WTC11 (cell line): ENCODE measurements at regions not wholly inside any gene's neighbourhood (a gene's known extent, or its start where the extent isn't known, plus 50 kb on each side); places are given as distances from the start of the nearest gene placed in this dataset.

ENCODE experiments used
- ATAC-seq: fragments of 200-7000 bp; cut with Tn5 transposase; 2 replicates; pipeline ENCODE4 v1.10.0; 2021; ENCODE audit warnings: mild to moderate bottlenecking, moderate library complexity
- CTCF ChIA-PET: fragments of 300-600 bp; sonication (Branson Sonifier 250); formaldehyde crosslinking; loops from one replicate; lab custom pipeline; 2021; ENCODE audit warnings: antibody characterized with exemption; lab: Charles Lee
- POLR2A ChIA-PET: fragments of 350-600 bp; sonication (Branson Sonifier 250); formaldehyde crosslinking; loops from one replicate; lab custom pipeline; 2021; ENCODE audit warnings: antibody characterized with exemption; lab: Charles Lee
- DNase-seq: peaks from one replicate; pipeline ENCODE4 v3.0.0; 2021; ENCODE audit warnings: low spot score
- H3K27ac Mint-ChIP-seq: 2 replicates; pipeline ENCODE4 v1.8.0; 2021; ENCODE audit warnings: mixed read lengths
- H3K27me3 Mint-ChIP-seq: 2 replicates; pipeline ENCODE4 v1.8.0; 2021; ENCODE audit warnings: low read depth, mild to moderate bottlenecking, moderate library complexity, mixed read lengths
- H3K36me3 Mint-ChIP-seq: 2 replicates; pipeline ENCODE4 v1.8.0; 2021; ENCODE audit warnings: mixed read lengths
- H3K4me1 Mint-ChIP-seq: 2 replicates; pipeline ENCODE4 v1.8.0; 2022; ENCODE audit warnings: mixed read lengths
- H3K4me3 Mint-ChIP-seq: 2 replicates; pipeline ENCODE4 v1.8.0; 2021; ENCODE audit warnings: mild to moderate bottlenecking, moderate library complexity, mixed read lengths
- H3K9me3 Mint-ChIP-seq: 2 replicates; pipeline ENCODE4 v1.8.0; 2021; ENCODE audit warnings: mixed read lengths
- GRHL2 ChIP-seq: fragments of 250-450 bp; sonication (Bioruptor Pico); IDR thresholded peaks from 2 replicates; pipeline ENCODE4 v1.8.0; 2022; ENCODE audit warnings: mild to moderate bottlenecking, moderate library complexity; ENCODE audit not compliant: insufficient replicate concordance, severe bottlenecking
- HMGA2 ChIP-seq: fragments of 250-450 bp; sonication (Bioruptor Pico); IDR thresholded peaks from 2 replicates; pipeline ENCODE4 v1.4.0; 2021; ENCODE audit warnings: mild to moderate bottlenecking, moderate library complexity
- JAZF1 ChIP-seq: fragments of 250-450 bp; sonication (Bioruptor Pico); IDR thresholded peaks from 2 replicates; pipeline ENCODE4 v1.9.0; 2021; ENCODE audit warnings: moderate library complexity, mild to moderate bottlenecking, inconsistent platforms
- MYBL2 ChIP-seq: sonication (generic); formaldehyde crosslinking; IDR thresholded peaks from 2 replicates; pipeline ENCODE4 v1.8.1; 2023; ENCODE audit warnings: mild to moderate bottlenecking, moderate library complexity, missing genetic modification reagents
- RELA ChIP-seq: sonication (generic); formaldehyde crosslinking; IDR thresholded peaks from 2 replicates; pipeline ENCODE4 v1.8.1; 2022; ENCODE audit warnings: missing genetic modification reagents, mild to moderate bottlenecking, borderline replicate concordance
- RORB ChIP-seq: fragments of 250-450 bp; sonication (Bioruptor Pico); IDR thresholded peaks from 2 replicates; pipeline ENCODE4 v1.9.0; 2021; ENCODE audit warnings: mild to moderate bottlenecking
- SOX15 ChIP-seq: fragments of 250-450 bp; sonication (Bioruptor Pico); IDR thresholded peaks from 2 replicates; pipeline ENCODE4 v1.9.0; 2021; ENCODE audit warnings: mild to moderate bottlenecking
- TCF7 ChIP-seq: sonication (generic); formaldehyde crosslinking; IDR thresholded peaks from 2 replicates; pipeline ENCODE4 v1.8.0; 2022; ENCODE audit warnings: mild to moderate bottlenecking, low read depth, missing genetic modification reagents, moderate library complexity
- TEAD1 ChIP-seq: sonication (generic); formaldehyde crosslinking; IDR thresholded peaks from 2 replicates; pipeline ENCODE4 v1.8.0; 2022; ENCODE audit warnings: mild to moderate bottlenecking, missing genetic modification reagents
- ZNF121 ChIP-seq: sonication (generic); formaldehyde crosslinking; IDR thresholded peaks from 2 replicates; pipeline ENCODE4 v1.8.0; 2023; ENCODE audit warnings: missing genetic modification reagents
- ZNF232 ChIP-seq: sonication (generic); formaldehyde crosslinking; IDR thresholded peaks from 2 replicates; pipeline ENCODE4 v1.8.0; 2022; ENCODE audit warnings: mild to moderate bottlenecking, missing genetic modification reagents
- ZNF263 ChIP-seq: sonication (generic); formaldehyde crosslinking; IDR thresholded peaks from 2 replicates; pipeline ENCODE4 v1.8.1; 2022; ENCODE audit warnings: low read depth, mild to moderate bottlenecking, moderate library complexity, missing genetic modification reagents
- TF ChIP-seq, protein P1 (sequence below): sonication (generic); formaldehyde crosslinking; IDR thresholded peaks from 2 replicates; pipeline ENCODE4 v1.8.1; 2022; ENCODE audit warnings: low read depth, missing genetic modification reagents, borderline replicate concordance
- TF ChIP-seq, protein P2 (sequence below): fragments of 250-450 bp; sonication (Bioruptor Pico); conservative IDR thresholded peaks from 2 replicates; pipeline ENCODE4 v1.9.0; 2021; ENCODE audit warnings: mild to moderate bottlenecking
- TF ChIP-seq, protein P3 (sequence below): fragments of 250-450 bp; sonication (Bioruptor Pico); IDR thresholded peaks from 2 replicates; pipeline ENCODE4 v1.9.0; 2021; ENCODE audit warnings: moderate library complexity, mild to moderate bottlenecking, inconsistent platforms, borderline replicate concordance
- TF ChIP-seq, protein P4 (sequence below): sonication (generic); formaldehyde crosslinking; IDR thresholded peaks from 2 replicates; pipeline ENCODE4 v1.8.1; 2023; ENCODE audit warnings: mild to moderate bottlenecking, missing genetic modification reagents, moderate library complexity
- TF ChIP-seq, protein P5 (sequence below): sonication (generic); formaldehyde crosslinking; conservative IDR thresholded peaks from 2 replicates; pipeline ENCODE4 v1.8.1; 2022; ENCODE audit warnings: mild to moderate bottlenecking, missing genetic modification reagents
- TF ChIP-seq, protein P6 (sequence below): fragments of 250-450 bp; sonication (Bioruptor Pico); IDR thresholded peaks from 2 replicates; pipeline ENCODE4 v2.1.2; 2022; ENCODE audit warnings: mild to moderate bottlenecking, moderate library complexity

DNA sequence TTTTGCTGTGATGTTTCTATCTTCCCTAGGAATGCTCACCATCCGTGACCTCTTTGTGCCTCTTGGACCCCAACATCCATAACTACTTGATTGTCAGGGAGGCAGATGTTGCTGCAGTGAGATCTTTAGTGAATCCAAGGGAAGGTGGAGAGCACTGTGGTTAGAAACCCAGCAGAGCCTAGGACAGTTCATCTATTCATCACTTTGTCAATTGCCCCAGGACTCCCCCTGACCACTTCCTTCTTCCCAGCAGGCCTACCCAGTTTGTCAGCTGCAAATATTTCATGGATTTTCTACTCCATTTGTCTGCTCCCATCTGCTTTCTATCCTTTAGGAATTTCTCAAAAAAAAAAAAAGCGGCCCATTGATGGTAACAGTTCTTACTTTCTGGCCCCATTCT lies 942.8 kb downstream of the PCDH7 start:
- H3K36me3 Mint-ChIP-seq, result no peaks in the 10 kb centered on the region
- no peaks in the 10 kb centered on the region for H3K27me3 Mint-ChIP-seq
- no peak overlapping the region for H3K4me3 Mint-ChIP-seq
- ATAC-seq, result peak; percentile 47; the same call in 1 of the 2 replicates
- TF ChIP-seq ZNF232 (CRISPR knock-in tag) (no peak), ZNF263 (CRISPR knock-in tag) (no peak), RORB (CRISPR knock-in tag) (no peak), RELA (no peak)
- TF ChIP-seq, all 79 proteins: peak for 0
- ChIA-PET CTCF (no interaction called here), POLR2A (no interaction called here)
- peaks cover 6% of the 10 kb centered on the region for H3K4me1 Mint-ChIP-seq
- no peak overlapping the region for H3K27ac Mint-ChIP-seq
- DNase-seq, result no peak
- no peaks in the 10 kb centered on the region for H3K9me3 Mint-ChIP-seq

DNA sequence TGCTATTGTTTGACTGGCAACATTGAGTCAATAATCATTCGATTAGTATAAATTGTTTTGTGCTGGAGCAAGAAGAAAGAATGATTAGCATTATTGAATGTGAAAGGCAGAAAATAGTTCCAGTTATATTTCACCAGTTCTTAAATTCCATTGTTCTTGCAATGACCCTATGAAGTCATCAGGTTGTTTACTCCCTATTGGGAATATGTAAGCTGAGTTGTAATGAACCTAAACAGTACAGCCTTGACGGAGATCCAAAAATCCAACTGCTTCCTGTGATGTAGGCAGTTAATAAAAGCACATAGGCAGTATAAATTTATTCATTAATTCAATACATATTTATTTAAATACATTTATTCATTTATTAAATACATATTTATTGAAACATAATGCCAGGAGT lies 947.5 kb downstream of the PCDH7 start:
- TF ChIP-seq, protein P1, sequence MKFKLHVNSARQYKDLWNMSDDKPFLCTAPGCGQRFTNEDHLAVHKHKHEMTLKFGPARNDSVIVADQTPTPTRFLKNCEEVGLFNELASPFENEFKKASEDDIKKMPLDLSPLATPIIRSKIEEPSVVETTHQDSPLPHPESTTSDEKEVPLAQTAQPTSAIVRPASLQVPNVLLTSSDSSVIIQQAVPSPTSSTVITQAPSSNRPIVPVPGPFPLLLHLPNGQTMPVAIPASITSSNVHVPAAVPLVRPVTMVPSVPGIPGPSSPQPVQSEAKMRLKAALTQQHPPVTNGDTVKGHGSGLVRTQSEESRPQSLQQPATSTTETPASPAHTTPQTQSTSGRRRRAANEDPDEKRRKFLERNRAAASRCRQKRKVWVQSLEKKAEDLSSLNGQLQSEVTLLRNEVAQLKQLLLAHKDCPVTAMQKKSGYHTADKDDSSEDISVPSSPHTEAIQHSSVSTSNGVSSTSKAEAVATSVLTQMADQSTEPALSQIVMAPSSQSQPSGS (CRISPR knock-in tag), result no peak
- peak; percentile 67; the same call in 1 of the 2 replicates for TF ChIP-seq HMGA2 (CRISPR knock-in tag)
- Mint-ChIP-seq H3K36me3 (no peaks in the 10 kb centered on the region), H3K4me1 (peaks cover 6% of the 10 kb centered on the region), H3K27ac (no peak overlapping the region), H3K4me3 (no peak overlapping the region), H3K27me3 (no peaks in the 10 kb centered on the region), H3K9me3 (no peaks in the 10 kb centered on the region)
- DNase-seq (no peak), ATAC-seq (no peak)
- POLR2A ChIA-PET, result no interaction called here
- CTCF ChIA-PET, result no interaction called here

DNA sequence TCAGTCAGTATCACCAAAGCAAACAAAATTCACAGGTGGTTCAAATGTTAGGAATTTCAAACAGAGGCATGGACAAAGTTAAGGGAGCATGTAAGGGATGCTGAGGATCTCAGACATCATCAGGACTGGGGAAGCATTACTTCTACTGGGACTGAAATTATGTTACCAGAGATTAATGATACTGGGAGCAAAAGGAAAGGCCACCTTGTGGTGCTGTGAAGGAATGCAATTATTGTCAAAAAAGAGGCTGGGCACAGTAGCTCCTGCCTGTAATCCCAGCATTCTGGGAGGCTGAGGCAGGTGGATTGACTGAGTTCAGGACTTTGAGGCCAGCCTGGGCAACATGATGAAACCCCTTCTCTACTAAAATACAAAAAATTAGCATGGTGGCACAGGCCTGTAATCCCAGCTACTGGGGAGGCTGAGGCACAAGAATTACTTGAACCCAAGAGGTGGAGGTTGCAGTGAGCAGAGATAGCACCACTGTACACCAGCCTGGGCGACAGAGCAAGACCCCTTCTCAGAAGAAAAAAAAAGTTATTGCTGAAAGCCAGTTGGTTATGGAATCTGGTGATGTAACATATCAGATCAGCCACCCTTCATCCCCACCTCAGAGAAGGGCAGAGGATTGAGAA lies 954.3 kb downstream of the PCDH7 start:
- Mint-ChIP-seq H3K4me3 (no peak overlapping the region), H3K27ac (no peak overlapping the region), H3K9me3 (no peaks in the 10 kb centered on the region), H3K36me3 (no peaks in the 10 kb centered on the region), H3K27me3 (no peaks in the 10 kb centered on the region), H3K4me1 (no peaks in the 10 kb centered on the region)
- ChIA-PET POLR2A (no interaction called here), CTCF (interaction anchor here (0.6 to 1.6 kb wide), 5 partner anchors 8 to 957 kb away, joined by 3 to 5 read pairs (median 3); no protein-coding TSS in a partner anchor)
- DNase-seq, result peak; percentile 17
- TF ChIP-seq, protein P2, sequence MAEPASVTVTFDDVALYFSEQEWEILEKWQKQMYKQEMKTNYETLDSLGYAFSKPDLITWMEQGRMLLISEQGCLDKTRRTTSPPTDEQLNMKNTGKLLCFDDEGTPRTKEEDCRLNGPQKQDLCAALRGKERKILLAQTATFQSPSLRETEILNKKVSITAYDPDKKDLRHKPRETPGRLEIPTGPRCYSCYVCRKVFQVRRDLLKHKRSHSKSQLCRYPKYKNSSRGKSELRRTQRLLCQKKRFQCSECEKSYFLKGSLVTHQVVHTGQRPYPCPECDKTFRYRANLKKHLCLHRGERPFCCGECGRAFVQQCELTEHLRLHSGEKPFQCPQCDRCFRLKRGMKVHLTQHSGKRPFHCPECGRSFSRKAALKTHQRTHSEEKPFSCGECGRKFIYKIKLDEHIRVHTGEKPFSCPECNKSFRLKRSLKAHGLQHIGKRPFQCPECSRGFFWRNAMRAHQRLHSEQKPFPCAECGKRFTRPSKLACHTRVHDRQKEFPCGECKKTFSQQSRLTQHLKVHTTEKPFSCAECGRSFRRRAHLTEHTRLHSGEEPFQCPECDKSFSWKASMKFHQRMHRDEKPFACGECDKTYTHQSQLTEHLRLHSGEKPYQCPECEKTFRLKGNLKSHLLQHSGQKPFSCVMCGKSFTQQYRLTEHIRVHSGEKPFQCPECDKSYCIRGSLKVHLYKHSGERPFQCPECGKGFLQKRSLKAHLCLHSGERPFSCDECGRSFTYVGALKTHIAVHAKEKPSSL, result no peak
- TF ChIP-seq, protein P3, sequence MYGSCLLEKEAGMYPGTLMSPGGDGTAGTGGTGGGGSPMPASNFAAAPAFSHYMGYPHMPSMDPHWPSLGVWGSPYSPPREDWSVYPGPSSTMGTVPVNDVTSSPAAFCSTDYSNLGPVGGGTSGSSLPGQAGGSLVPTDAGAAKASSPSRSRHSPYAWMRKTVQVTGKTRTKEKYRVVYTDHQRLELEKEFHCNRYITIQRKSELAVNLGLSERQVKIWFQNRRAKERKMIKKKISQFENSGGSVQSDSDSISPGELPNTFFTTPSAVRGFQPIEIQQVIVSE (CRISPR knock-in tag), result no peak
- TF ChIP-seq ZNF121 (CRISPR knock-in tag), result peak; percentile 61; the same call in 1 of the 2 replicates
- peak; percentile 91 for ATAC-seq

DNA sequence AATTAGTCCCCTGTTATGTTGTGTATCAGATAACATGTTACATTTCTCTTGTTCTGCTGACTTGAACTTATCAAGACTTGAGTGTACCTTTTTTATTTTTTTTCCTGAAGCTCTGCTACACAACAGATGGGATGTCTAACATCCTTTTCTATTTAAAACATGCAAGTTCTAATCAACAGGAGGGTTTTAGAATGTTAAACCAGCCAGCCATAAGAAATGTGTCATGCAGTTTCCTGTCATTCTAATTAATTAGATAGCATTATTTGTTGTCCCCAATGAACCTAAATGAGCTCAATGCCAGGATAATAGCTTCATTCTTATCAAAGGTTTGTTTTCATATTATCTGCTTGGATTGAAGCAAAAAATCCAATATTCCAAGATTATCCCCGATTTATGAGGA lies 958.2 kb downstream of the PCDH7 start:
- no peaks in the 10 kb centered on the region for H3K27me3 Mint-ChIP-seq
- POLR2A ChIA-PET, result no interaction called here
- no peaks in the 10 kb centered on the region for H3K4me1 Mint-ChIP-seq
- DNase-seq (no peak), ATAC-seq (no peak)
- no peaks in the 10 kb centered on the region for H3K9me3 Mint-ChIP-seq
- CTCF ChIA-PET, result no interaction called here
- no peaks in the 10 kb centered on the region for H3K36me3 Mint-ChIP-seq
- no peak overlapping the region for H3K4me3 Mint-ChIP-seq
- no peak overlapping the region for H3K27ac Mint-ChIP-seq
- no peak for TF ChIP-seq MYBL2 (CRISPR knock-in tag)
- TF ChIP-seq TEAD1 (CRISPR knock-in tag), result no peak
- TF ChIP-seq, protein P4, sequence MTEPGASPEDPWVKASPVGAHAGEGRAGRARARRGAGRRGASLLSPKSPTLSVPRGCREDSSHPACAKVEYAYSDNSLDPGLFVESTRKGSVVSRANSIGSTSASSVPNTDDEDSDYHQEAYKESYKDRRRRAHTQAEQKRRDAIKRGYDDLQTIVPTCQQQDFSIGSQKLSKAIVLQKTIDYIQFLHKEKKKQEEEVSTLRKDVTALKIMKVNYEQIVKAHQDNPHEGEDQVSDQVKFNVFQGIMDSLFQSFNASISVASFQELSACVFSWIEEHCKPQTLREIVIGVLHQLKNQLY (CRISPR knock-in tag), result no peak
- no peak for TF ChIP-seq SOX15 (CRISPR knock-in tag)
- TF ChIP-seq JAZF1 (CRISPR knock-in tag), result no peak
- no peak for TF ChIP-seq TCF7 (CRISPR knock-in tag)
- no peak for TF ChIP-seq ZNF121 (CRISPR knock-in tag)
- TF ChIP-seq, protein P5, sequence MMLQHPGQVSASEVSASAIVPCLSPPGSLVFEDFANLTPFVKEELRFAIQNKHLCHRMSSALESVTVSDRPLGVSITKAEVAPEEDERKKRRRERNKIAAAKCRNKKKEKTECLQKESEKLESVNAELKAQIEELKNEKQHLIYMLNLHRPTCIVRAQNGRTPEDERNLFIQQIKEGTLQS, result no peak
- TF ChIP-seq, protein P3 (CRISPR knock-in tag), result no peak
- TF ChIP-seq GRHL2 (CRISPR knock-in tag), result no peak
- TF ChIP-seq, protein P6, sequence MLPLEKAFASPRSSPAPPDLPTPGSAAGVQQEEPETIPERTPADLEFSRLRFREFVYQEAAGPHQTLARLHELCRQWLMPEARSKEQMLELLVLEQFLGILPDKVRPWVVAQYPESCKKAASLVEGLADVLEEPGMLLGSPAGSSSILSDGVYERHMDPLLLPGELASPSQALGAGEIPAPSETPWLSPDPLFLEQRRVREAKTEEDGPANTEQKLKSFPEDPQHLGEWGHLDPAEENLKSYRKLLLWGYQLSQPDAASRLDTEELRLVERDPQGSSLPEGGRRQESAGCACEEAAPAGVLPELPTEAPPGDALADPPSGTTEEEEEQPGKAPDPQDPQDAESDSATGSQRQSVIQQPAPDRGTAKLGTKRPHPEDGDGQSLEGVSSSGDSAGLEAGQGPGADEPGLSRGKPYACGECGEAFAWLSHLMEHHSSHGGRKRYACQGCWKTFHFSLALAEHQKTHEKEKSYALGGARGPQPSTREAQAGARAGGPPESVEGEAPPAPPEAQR (CRISPR knock-in tag), result no peak
- TF ChIP-seq, protein P1 (CRISPR knock-in tag), result no peak
